IPS DF 6.9 (cell line): ENCODE measurements at regions not wholly inside any gene's neighbourhood (a gene's known extent, or its start where the extent isn't known, plus 50 kb on each side); places are given as distances from the start of the nearest gene placed in this dataset.

Experiments used
- DNase-seq: peaks from one replicate; pipeline ENCODE4 v3.0.0-alpha.2; 2013; ENCODE audit warnings: low read depth, low spot score
- H3K27ac ChIP-seq: one replicate; pipeline ENCODE4 v1.5.1; 2013; ENCODE audit warnings: low read length, control low read depth
- H3K27me3 ChIP-seq: 2 replicates; pipeline ENCODE4 v1.6.1; 2013; ENCODE audit warnings: mild to moderate bottlenecking, low read length; ENCODE audit not compliant: control insufficient read depth, insufficient read depth
- H3K36me3 ChIP-seq: 2 replicates; pipeline ENCODE4 v1.6.1; 2013; ENCODE audit warnings: low read length; ENCODE audit not compliant: control insufficient read depth, insufficient read depth
- H3K4me1 ChIP-seq: 2 replicates; pipeline ENCODE4 v1.6.1; 2013; ENCODE audit warnings: low read length; ENCODE audit not compliant: control insufficient read depth, insufficient read depth
- H3K4me3 ChIP-seq: 2 replicates; pipeline ENCODE4 v1.5.1; 2013; ENCODE audit warnings: mild to moderate bottlenecking, low read length
- H3K9me3 ChIP-seq: 2 replicates; pipeline ENCODE4 v1.6.1; 2013; ENCODE audit warnings: low read length, inconsistent platforms; ENCODE audit not compliant: control insufficient read depth, insufficient read depth
- WGBS: extraction: QIAGEN DNeasy Blood & Tissue Kit; methylation state at CpG from one replicate; pipeline ENCODE4 v1.1.7; 2013; ENCODE audit warnings: mixed read lengths, missing lambda C conversion rate; ENCODE audit not compliant: insufficient read length, insufficient coverage; 5-methylcytosine and 5-hydroxymethylcytosine counted together

DNA sequence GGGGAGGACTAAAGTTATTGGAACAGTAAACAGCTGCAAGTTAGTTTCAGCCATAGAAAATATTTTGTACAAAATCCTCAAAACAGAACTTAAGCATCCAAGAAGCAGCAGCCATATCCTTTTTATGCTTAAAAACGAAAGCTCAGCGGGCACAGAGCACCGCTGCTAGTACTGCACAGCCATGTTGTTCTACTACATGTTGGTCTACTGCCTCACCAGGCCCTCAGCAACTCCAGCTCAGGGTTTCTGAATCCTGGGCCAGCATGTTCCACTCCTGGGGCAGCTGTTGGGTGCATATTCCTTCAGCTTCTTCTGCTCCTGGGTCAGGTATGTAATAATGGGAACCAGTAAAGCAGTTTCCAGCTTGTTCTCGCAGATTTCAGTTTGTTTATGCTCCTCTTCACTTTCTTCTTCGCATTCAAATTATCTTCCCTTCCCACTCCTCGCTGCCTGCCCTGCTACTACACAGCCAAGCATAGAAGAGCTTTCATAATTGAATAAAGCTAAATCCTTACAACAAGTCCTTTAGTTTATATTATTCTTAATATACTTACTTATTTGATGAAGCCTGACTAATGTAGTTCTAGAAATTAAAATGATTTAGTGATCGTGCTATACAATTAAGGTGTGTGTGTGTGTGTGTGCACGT is 820.5 kb upstream of the ATXN8OS start:
- no peak overlapping the region for H3K27ac ChIP-seq
- no CpG with 5 or more reads among the region's 8 CpGs for WGBS

GRCh38 chr13:69283837-69284236 is 823.8 kb upstream of the ATXN8OS start:
- Histone ChIP-seq H3K4me3 (no peak overlapping the region), H3K9me3 (no peaks in the 10 kb centered on the region), H3K27ac (no peak overlapping the region), H3K27me3 (no peaks in the 10 kb centered on the region), H3K4me1 (no peaks in the 10 kb centered on the region), H3K36me3 (no peaks in the 10 kb centered on the region)
- DNase-seq = no peak
- WGBS = no CpG with 5 or more reads among the region's 2 CpGs

More for the DNA sequence above, 820.5 kb upstream of the ATXN8OS start:
- no peak for DNase-seq
- no peaks in the 10 kb centered on the region for H3K4me1 ChIP-seq
- no peaks in the 10 kb centered on the region for H3K9me3 ChIP-seq
- H3K27me3 ChIP-seq = no peaks in the 10 kb centered on the region
- H3K4me3 ChIP-seq = no peak overlapping the region
- H3K36me3 ChIP-seq = no peaks in the 10 kb centered on the region

GRCh38 chr13:69283301-69283700 is 824.3 kb upstream of the ATXN8OS start:
- H3K27me3 ChIP-seq = no peaks in the 10 kb centered on the region
- DNase-seq = no peak
- H3K4me3 ChIP-seq = no peak overlapping the region
- H3K27ac ChIP-seq = no peak overlapping the region
- no peaks in the 10 kb centered on the region for H3K36me3 ChIP-seq
- no CpG with 5 or more reads among the region's 1 CpG for WGBS
- H3K4me1 ChIP-seq = no peaks in the 10 kb centered on the region
- H3K9me3 ChIP-seq = no peaks in the 10 kb centered on the region

DNA sequence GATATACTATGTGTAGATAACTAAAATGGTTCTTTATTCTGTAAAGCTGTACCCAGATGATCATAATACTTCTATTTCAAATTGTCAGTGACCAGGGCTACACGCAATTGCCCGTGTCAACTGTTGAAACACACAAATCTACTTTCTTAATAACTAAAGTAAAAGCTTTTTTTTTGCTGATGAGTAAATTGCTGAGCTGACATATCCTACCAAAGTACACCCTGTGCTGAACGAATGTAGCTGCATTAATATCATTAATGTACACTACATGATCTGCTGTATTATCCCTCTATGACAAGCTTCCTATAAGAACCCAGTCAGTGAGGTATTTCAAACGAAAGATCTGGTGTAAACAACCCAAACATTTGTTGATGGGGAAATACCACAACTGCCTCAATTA is 827.2 kb upstream of the ATXN8OS start:
- H3K4me1 ChIP-seq = no peaks in the 10 kb centered on the region
- no peak overlapping the region for H3K27ac ChIP-seq
- H3K27me3 ChIP-seq = no peaks in the 10 kb centered on the region
- no peak for DNase-seq
- WGBS = no CpG with 5 or more reads among the region's 4 CpGs
- H3K4me3 ChIP-seq = no peak overlapping the region
- H3K9me3 ChIP-seq = no peaks in the 10 kb centered on the region
- H3K36me3 ChIP-seq = no peaks in the 10 kb centered on the region

DNA sequence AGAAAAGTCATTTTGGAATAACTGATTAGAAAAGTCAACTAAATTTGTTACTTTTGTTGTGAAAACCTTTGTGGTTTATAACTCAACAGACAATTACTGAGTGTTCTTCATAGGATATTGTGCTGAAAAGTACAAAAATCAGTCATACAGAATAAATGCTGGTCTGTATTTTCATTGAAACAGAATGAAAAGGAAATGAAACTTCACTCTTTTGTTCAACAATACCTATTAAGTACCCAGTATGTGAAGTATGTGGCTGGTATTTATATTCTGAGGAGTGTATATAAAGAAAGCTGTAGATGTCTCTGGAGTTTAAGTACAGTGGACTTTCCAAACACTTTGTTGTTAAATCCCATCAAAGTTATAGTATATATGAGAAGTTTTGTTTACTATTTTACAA is 828.4 kb upstream of the ATXN8OS start:
- Histone ChIP-seq H3K36me3 (no peaks in the 10 kb centered on the region), H3K4me1 (no peaks in the 10 kb centered on the region), H3K4me3 (no peak overlapping the region), H3K27me3 (no peaks in the 10 kb centered on the region), H3K27ac (no peak overlapping the region), H3K9me3 (no peaks in the 10 kb centered on the region)
- no peak for DNase-seq

GRCh38 chr13:69274231-69274630 is 833.4 kb upstream of the ATXN8OS start:
- H3K9me3 ChIP-seq = no peaks in the 10 kb centered on the region
- no peaks in the 10 kb centered on the region for H3K27me3 ChIP-seq
- H3K4me1 ChIP-seq = no peaks in the 10 kb centered on the region
- DNase-seq = no peak
- no peak overlapping the region for H3K27ac ChIP-seq
- no CpG with 5 or more reads among the region's 1 CpG for WGBS
- H3K4me3 ChIP-seq = no peak overlapping the region
- H3K36me3 ChIP-seq = no peaks in the 10 kb centered on the region

DNA sequence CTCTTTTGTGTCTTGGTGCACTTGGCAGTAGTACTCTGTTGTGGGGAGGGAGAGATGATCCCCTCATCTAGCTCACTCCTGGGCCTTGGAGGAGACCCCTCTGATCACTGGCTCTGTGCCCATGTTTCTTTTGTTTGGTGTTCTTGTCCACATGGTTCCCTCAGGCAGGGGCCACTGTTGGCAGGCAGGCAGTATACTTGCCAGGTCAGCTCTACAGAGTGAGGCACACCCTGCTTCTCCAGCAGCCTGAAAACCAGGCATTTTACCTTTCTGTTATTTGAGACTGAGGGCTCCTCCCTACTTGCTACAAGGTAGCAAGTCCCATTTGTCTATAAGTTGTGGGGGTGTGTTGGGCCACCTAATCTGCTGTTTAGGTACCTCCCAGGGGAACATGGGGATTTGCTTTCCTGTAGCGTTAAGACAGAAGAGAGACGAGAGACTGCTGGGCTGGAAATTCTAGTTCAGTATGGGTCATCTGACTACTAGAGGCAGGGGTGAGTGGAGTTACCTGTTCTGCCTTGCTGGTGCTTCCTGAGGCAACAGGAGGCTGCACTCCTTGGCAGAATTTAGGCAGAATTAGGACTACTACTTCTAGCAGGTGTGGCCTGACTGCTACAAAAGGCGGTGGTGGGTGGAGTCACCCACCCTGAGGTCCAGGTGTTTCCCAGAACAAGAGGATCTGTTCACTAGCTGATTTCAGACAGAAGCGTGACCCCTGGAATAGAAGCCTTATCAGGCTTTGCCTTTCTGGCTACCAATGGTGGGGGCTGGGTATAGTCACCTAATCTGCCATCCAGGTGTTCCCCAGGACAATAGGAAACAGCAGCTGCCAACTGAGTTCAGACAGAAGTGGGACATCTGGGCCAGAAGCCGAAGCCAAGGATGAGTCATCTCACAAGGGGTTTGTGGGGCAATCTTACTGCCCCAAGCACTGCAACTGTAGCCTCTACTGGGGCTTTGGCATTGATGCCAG is 843.0 kb upstream of the ATXN8OS start:
- no peak for DNase-seq
- no peak overlapping the region for H3K4me3 ChIP-seq
- no peak overlapping the region for H3K27ac ChIP-seq
- peaks cover 1% of the 10 kb centered on the region; the same call in 1 of the 2 replicates for H3K4me1 ChIP-seq
- H3K36me3 ChIP-seq = no peaks in the 10 kb centered on the region
- no CpG with 5 or more reads among the region's 5 CpGs for WGBS
- no peaks in the 10 kb centered on the region for H3K27me3 ChIP-seq
- no peaks in the 10 kb centered on the region for H3K9me3 ChIP-seq

GRCh38 chr13:69243366-69243765 is 864.3 kb upstream of the ATXN8OS start:
- no CpG with 5 or more reads among the region's 1 CpG for WGBS
- Histone ChIP-seq H3K4me1 (no peaks in the 10 kb centered on the region), H3K27me3 (no peaks in the 10 kb centered on the region), H3K4me3 (no peak overlapping the region), H3K27ac (no peak overlapping the region), H3K36me3 (no peaks in the 10 kb centered on the region), H3K9me3 (no peaks in the 10 kb centered on the region)
- no peak for DNase-seq

DNA sequence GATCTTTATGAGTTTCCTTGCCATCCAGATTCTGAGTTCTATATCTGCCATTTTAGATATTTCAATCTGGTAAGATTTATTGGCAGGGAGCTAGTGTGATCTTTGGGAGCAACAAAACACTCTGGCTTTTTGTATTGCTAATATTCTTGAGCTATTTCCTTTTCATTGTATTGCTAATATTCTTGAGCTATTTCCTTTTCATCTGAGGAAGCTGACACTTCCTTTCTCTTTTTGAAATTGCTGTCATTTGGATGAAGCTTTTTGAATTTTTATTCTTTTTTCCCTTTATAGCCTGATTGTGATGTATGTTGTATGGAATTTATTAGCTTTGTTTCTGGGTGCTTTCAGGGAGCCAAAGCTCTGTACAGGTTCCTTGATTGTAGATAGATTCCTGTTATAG is 873.5 kb upstream of the ATXN8OS start:
- Histone ChIP-seq H3K27me3 (no peaks in the 10 kb centered on the region), H3K36me3 (no peaks in the 10 kb centered on the region), H3K4me3 (no peak overlapping the region), H3K27ac (peak overlapping the region; percentile 65), H3K4me1 (peaks cover 4% of the 10 kb centered on the region), H3K9me3 (no peaks in the 10 kb centered on the region)
- DNase-seq = no peak

DNA sequence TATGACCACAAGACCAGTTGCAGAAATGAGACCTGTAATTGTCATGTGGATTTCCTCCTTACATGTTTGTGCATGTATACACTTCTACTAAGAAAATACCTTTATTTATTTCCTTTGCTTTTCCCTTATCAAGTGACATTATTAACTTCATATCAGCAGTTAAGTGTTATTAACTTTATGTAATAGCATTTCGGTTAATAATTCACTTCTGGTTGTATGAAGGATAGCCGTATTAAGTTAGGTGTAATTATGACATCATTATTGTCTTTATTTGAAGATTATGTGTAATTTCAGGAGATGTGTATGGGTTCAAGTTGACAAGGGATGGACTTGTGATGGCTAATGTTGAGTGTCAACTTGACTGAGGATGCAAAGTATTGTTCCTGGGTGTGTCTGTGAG is 881.2 kb upstream of the ATXN8OS start:
- Histone ChIP-seq H3K27ac (no peak overlapping the region), H3K9me3 (no peaks in the 10 kb centered on the region), H3K36me3 (no peaks in the 10 kb centered on the region), H3K27me3 (no peaks in the 10 kb centered on the region), H3K4me3 (no peak overlapping the region), H3K4me1 (no peaks in the 10 kb centered on the region)
- no peak for DNase-seq
- WGBS = no CpG with 5 or more reads among the region's 2 CpGs
